Testis (tissue), 2 donors: ENCODE measurements at regions not wholly inside any gene's neighbourhood (a gene's known extent, or its start where the extent isn't known, plus 50 kb on each side); places are given as distances from the start of the nearest gene placed in this dataset.

Source experiments
- CTCF ChIP-seq, 3 experiments: fragments of 450-650 bp in 2 of 3; fragments of 200-600 bp in 1 of 3; sonication (generic) in 1 of 3; IDR thresholded peaks; one replicate each; pipeline ENCODE4 v1.5.1; 2016 to 2019; ENCODE audit warnings: antibody characterized with exemption in 3 of 3, mild to moderate bottlenecking in 2 of 3, moderate library complexity in 1 of 3
- POLR2A ChIP-seq: fragments of 450-650 bp; IDR thresholded peaks from one replicate; pipeline ENCODE4 v1.6.1; 2017; ENCODE audit warnings: antibody characterized with exemption, mild to moderate bottlenecking, moderate library complexity

GRCh38 chr14:85336257-85336656 lies 193.7 kb upstream of the FLRT2 start:
- no peak for TF ChIP-seq POLR2A
- no peak for TF ChIP-seq CTCF (IDR thresholded peaks at IDR 0.05)
